HCT116 (cell line): ENCODE measurements at regions not wholly inside any gene's neighbourhood (a gene's known extent, or its start where the extent isn't known, plus 50 kb on each side); places are given as distances from the start of the nearest gene placed in this dataset.

Experiments
- ATAC-seq: fragments of 200-7000 bp; cut with Tn5 transposase; 2 replicates; pipeline ENCODE4 v1.9.1; 2020; ENCODE audit warnings: mild to moderate bottlenecking, moderate library complexity
- BruUV-seq: library from RNA; stranded (reverse); fragments of 400-500 nt; replicated peaks from 2 replicates; lab custom pipeline; 2021; lab: Mats Ljungman, UMichigan
- CTCF ChIA-PET: fragments of 300-600 bp; sonication (Branson Sonifier 250); formaldehyde crosslinking; loops from one replicate; lab custom pipeline; 2021; ENCODE audit warnings: antibody characterized with exemption; lab: Charles Lee
- POLR2A ChIA-PET: fragments of 300-600, 350-600 bp; sonication (Branson Sonifier 250); formaldehyde crosslinking; loops from one replicate; lab custom pipeline; 2021; ENCODE audit warnings: antibody characterized with exemption; lab: Charles Lee
- RAD21 ChIA-PET, 2 experiments: fragments of 300-600 bp; sonication (Branson Sonifier 250); formaldehyde crosslinking; loops; one replicate each; lab custom pipeline; 2023; ENCODE audit warnings: low total read pairs in 2 of 2; ENCODE audit not compliant: uncharacterized antibody in 2 of 2, unreplicated experiment in 2 of 2, low non-redundant PET in 1 of 2; lab: Charles Lee
- DNase-seq: peaks from one replicate; pipeline ENCODE4 v3.0.0-alpha.2; 2010; ENCODE audit warnings: low read depth, low spot score
- H2AFZ ChIP-seq: fragments of 200-600 bp; shearing (Covaris generic), sonication (generic); 2 replicates; pipeline ENCODE4 v1.6.1; 2017; ENCODE audit warnings: low read depth, mixed run types, mixed read lengths, antibody characterized with exemption, low read length; ENCODE audit not compliant: poor library complexity, severe bottlenecking
- H3K27ac ChIP-seq: 2 replicates; pipeline ENCODE4 v1.5.1; 2012; ENCODE audit warnings: low read depth, low read length
- H3K27me3 ChIP-seq: fragments of 200-600 bp; sonication (generic); 2 replicates; pipeline ENCODE4 v1.6.1; 2016; ENCODE audit warnings: mixed run types, low read length, mixed read lengths; ENCODE audit not compliant: insufficient read depth
- H3K36me3 ChIP-seq, 2 experiments: fragments of 200-500 bp in 1 of 2; fragments of 200-600 bp in 1 of 2; sonication (Bioruptor generic) in 1 of 2; sonication (generic) in 1 of 2; 2 replicates each; pipeline versions ENCODE4 v1.5.1 to v1.6.1; 2014 to 2016; ENCODE audit warnings: low read length in 2 of 2, inconsistent platforms in 1 of 2, mixed read lengths in 1 of 2, mixed run types in 1 of 2; ENCODE audit not compliant: insufficient read depth in 2 of 2, control insufficient read depth in 1 of 2
- H3K4me1 ChIP-seq, 2 experiments: fragments of 200-600 bp in 1 of 2; sonication (generic) in 1 of 2; 2 replicates each; pipeline versions ENCODE4 v1.5.1 to v1.6.1; 2012 to 2017; ENCODE audit warnings: low read length in 2 of 2, inconsistent platforms in 1 of 2, mild to moderate bottlenecking in 1 of 2, mixed read lengths in 1 of 2, mixed run types in 1 of 2, moderate library complexity in 1 of 2; ENCODE audit not compliant: insufficient read depth in 2 of 2, control insufficient read depth in 1 of 2
- H3K4me2 ChIP-seq: fragments of 200-600 bp; sonication (generic); 2 replicates; pipeline ENCODE4 v1.6.1; 2017; ENCODE audit warnings: mixed run types, low read length, mixed read lengths
- H3K4me3 ChIP-seq, 2 experiments: fragments of 200-600 bp in 1 of 2; sonication (generic) in 1 of 2; replicated peaks in 1 of 2; 2 replicates each; pipeline ENCODE4 v1.5.1; 2011 to 2016; ENCODE audit warnings: low read length in 2 of 2, control low read depth in 1 of 2, low read depth in 1 of 2, mild to moderate bottlenecking in 1 of 2, mixed read lengths in 1 of 2, mixed run types in 1 of 2
- H3K79me2 ChIP-seq: fragments of 200-600 bp; sonication (generic); 2 replicates; pipeline ENCODE4 v1.6.1; 2017; ENCODE audit warnings: mild to moderate bottlenecking, mixed run types, low read length, moderate library complexity, mixed read lengths; ENCODE audit not compliant: insufficient read depth
- H3K9ac ChIP-seq: fragments of 200-600 bp; sonication (generic); 2 replicates; pipeline ENCODE4 v1.6.1; 2016; ENCODE audit warnings: low read length, mixed read lengths
- H3K9me2 ChIP-seq: fragments of 200-600 bp; sonication (generic), shearing (Covaris generic); 2 replicates; pipeline ENCODE4 v1.6.1; 2017; ENCODE audit warnings: mixed run types, mild to moderate bottlenecking, moderate library complexity; ENCODE audit not compliant: insufficient read depth
- H3K9me3 ChIP-seq, 2 experiments: fragments of 200-500 bp in 1 of 2; fragments of 200-600 bp in 1 of 2; sonication (Bioruptor generic) in 1 of 2; sonication (generic) in 1 of 2; 2 replicates each; pipeline ENCODE4 v1.6.1; 2014 to 2017; ENCODE audit warnings: low read length in 2 of 2, mixed read lengths in 2 of 2, inconsistent platforms in 1 of 2, low read depth in 1 of 2, mild to moderate bottlenecking in 1 of 2, mixed run types in 1 of 2, moderate library complexity in 1 of 2; ENCODE audit not compliant: control insufficient read depth in 1 of 2, insufficient read depth in 1 of 2
- H4K20me1 ChIP-seq: fragments of 200-600 bp; sonication (generic), shearing (Covaris generic); 2 replicates; pipeline ENCODE4 v1.6.1; 2017; ENCODE audit warnings: mixed run types, mild to moderate bottlenecking, moderate library complexity; ENCODE audit not compliant: insufficient read depth
- ATF3 ChIP-seq: IDR thresholded peaks from 2 replicates; pipeline ENCODE4 v1.6.1; 2012
- CBX3 ChIP-seq: IDR thresholded peaks from 2 replicates; pipeline ENCODE4 v1.6.1; 2012; ENCODE audit warnings: low read depth
- CEBPB ChIP-seq: IDR thresholded peaks from 2 replicates; pipeline ENCODE4 v1.6.1; 2012; ENCODE audit warnings: low read depth
- EZH2 ChIP-seq: fragments of 200-600 bp; sonication (generic); IDR thresholded peaks from 2 replicates; pipeline ENCODE4 v1.6.1; 2017; ENCODE audit warnings: antibody characterized with exemption, mixed run types
- EZH2phosphoT487 ChIP-seq: fragments of 200-600 bp; IDR thresholded peaks from 2 replicates; pipeline ENCODE4 v1.6.1; 2018; ENCODE audit warnings: antibody characterized with exemption, borderline replicate concordance
- JUND ChIP-seq: IDR thresholded peaks from 2 replicates; pipeline ENCODE4 v1.6.1; 2012
- POLR2A ChIP-seq: IDR thresholded peaks from 2 replicates; pipeline ENCODE4 v1.7.0; 2011; ENCODE audit warnings: borderline replicate concordance; ENCODE audit not compliant: insufficient read depth, insufficient read length; ENCODE audit errors: extremely low read depth
- REST ChIP-seq: IDR thresholded peaks from 2 replicates; pipeline ENCODE4 v1.6.1; 2012; ENCODE audit warnings: low read depth
- SP1 ChIP-seq: IDR thresholded peaks from 2 replicates; pipeline ENCODE4 v1.6.1; 2012; ENCODE audit warnings: low read depth
- SRF ChIP-seq: IDR thresholded peaks from 2 replicates; pipeline ENCODE4 v1.6.1; 2012; ENCODE audit warnings: low read depth
- TCF7L2 ChIP-seq: IDR thresholded peaks from 2 replicates; pipeline ENCODE4 v1.7.0; 2011; ENCODE audit warnings: borderline replicate concordance, inconsistent platforms; ENCODE audit not compliant: insufficient read depth, insufficient read length; ENCODE audit errors: extremely low read depth
- YY1 ChIP-seq: IDR thresholded peaks from 2 replicates; pipeline ENCODE4 v1.6.1; 2011; ENCODE audit warnings: low read length, low read depth, moderate library complexity, mild to moderate bottlenecking; ENCODE audit not compliant: insufficient replicate concordance; ENCODE audit errors: extremely low read depth
- ZFX ChIP-seq: fragments of 450-650 bp; IDR thresholded peaks from 2 replicates; pipeline ENCODE4 v1.6.1; 2017
- ZNF274 ChIP-seq: fragments of 200-500 bp; sonication (Bioruptor generic); IDR thresholded peaks from 2 replicates; pipeline ENCODE4 v1.6.1; 2014; ENCODE audit warnings: mild to moderate bottlenecking, low read depth, low read length, inconsistent platforms
- intact Hi-C: fragments of 100-400 bp; cut with micrococcal nuclease; formaldehyde crosslinking; loops from 2 replicates; pipeline ENCODE4 v1.10.0; 2022

GRCh38 chr5:117380316-117380715 is 805.7 kb upstream of the SEMA6A start:
- H3K4me3 ChIP-seq: no peak overlapping the region
- no peaks in the 10 kb centered on the region for H3K4me1 ChIP-seq
- ChIA-PET CTCF (no interaction called here), RAD21 (no interaction called here), POLR2A (no interaction called here)
- H3K9me2 ChIP-seq: no peaks in the 10 kb centered on the region
- no peaks in the 10 kb centered on the region for H4K20me1 ChIP-seq
- no peaks in the 10 kb centered on the region for H3K79me2 ChIP-seq
- H3K9me3 ChIP-seq: no peaks in the 10 kb centered on the region
- no TSS peak for BruUV-seq
- H3K4me2 ChIP-seq: no peak overlapping the region
- DNase-seq (no peak), ATAC-seq (no peak)
- H3K9ac ChIP-seq: no peak overlapping the region
- intact Hi-C loops: no loop called here
- no peak overlapping the region for H3K27ac ChIP-seq
- no peaks in the 10 kb centered on the region for H3K27me3 ChIP-seq
- no peak for TF ChIP-seq ZFX
- TF ChIP-seq TCF7L2: no peak
- no peak for TF ChIP-seq SP1
- TF ChIP-seq ZNF274: no peak
- no peak for TF ChIP-seq YY1
- no peak for TF ChIP-seq EZH2
- TF ChIP-seq CEBPB: no peak
- TF ChIP-seq POLR2A: no peak
- no peak for TF ChIP-seq CBX3
- TF ChIP-seq ATF3: no peak
- no peak for TF ChIP-seq REST
- TF ChIP-seq EZH2phosphoT487: no peak
- TF ChIP-seq JUND: no peak
- TF ChIP-seq SRF: no peak
- H2AFZ ChIP-seq: no peak overlapping the region
- no peaks in the 10 kb centered on the region for H3K36me3 ChIP-seq
